D721Med (cell line): ENCODE measurements at regions not wholly inside any gene's neighbourhood (a gene's known extent, or its start where the extent isn't known, plus 50 kb on each side); places are given as distances from the start of the nearest gene placed in this dataset.

Experiments
- DNase-seq: peaks from one replicate; pipeline ENCODE4 v3.0.0; 2011; ENCODE audit warnings: low spot score; ENCODE audit not compliant: insufficient read length
- FAIRE-seq: peaks from 2 replicates; lab custom pipeline; 2011; peaks lifted over from hg19 to GRCh38; lab: Jason Lieb, UNC
- TF ChIP-seq, protein P1 (sequence below): IDR thresholded peaks from 2 replicates; pipeline ENCODE4 v1.5.1; 2012; ENCODE audit warnings: mild to moderate bottlenecking, control low read depth; ENCODE audit not compliant: insufficient read depth; ENCODE audit errors: missing control alignments

- TF ChIP-seq, protein P1, sequence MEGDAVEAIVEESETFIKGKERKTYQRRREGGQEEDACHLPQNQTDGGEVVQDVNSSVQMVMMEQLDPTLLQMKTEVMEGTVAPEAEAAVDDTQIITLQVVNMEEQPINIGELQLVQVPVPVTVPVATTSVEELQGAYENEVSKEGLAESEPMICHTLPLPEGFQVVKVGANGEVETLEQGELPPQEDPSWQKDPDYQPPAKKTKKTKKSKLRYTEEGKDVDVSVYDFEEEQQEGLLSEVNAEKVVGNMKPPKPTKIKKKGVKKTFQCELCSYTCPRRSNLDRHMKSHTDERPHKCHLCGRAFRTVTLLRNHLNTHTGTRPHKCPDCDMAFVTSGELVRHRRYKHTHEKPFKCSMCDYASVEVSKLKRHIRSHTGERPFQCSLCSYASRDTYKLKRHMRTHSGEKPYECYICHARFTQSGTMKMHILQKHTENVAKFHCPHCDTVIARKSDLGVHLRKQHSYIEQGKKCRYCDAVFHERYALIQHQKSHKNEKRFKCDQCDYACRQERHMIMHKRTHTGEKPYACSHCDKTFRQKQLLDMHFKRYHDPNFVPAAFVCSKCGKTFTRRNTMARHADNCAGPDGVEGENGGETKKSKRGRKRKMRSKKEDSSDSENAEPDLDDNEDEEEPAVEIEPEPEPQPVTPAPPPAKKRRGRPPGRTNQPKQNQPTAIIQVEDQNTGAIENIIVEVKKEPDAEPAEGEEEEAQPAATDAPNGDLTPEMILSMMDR: no peak
- FAIRE-seq (no peak), DNase-seq (no peak)
Observed at GRCh38 chrX:69386681-69387080, 117.4 kb upstream of the NALF2 start.

GRCh38 chrX:69379412-69379811, 124.7 kb upstream of the NALF2 start:
- no peak for FAIRE-seq
- no peak for DNase-seq

GRCh38 chrX:69374569-69374968, 129.6 kb upstream of the NALF2 start:
- FAIRE-seq (no peak), DNase-seq (no peak)
- TF ChIP-seq, protein P1: no peak

More at GRCh38 chrX:69379412-69379811, 124.7 kb upstream of the NALF2 start:
- TF ChIP-seq, protein P1: no peak

GRCh38 chrX:69372435-69372834, 131.7 kb upstream of the NALF2 start:
- TF ChIP-seq, protein P1: no peak
- no peak for FAIRE-seq
- DNase-seq: no peak

DNA sequence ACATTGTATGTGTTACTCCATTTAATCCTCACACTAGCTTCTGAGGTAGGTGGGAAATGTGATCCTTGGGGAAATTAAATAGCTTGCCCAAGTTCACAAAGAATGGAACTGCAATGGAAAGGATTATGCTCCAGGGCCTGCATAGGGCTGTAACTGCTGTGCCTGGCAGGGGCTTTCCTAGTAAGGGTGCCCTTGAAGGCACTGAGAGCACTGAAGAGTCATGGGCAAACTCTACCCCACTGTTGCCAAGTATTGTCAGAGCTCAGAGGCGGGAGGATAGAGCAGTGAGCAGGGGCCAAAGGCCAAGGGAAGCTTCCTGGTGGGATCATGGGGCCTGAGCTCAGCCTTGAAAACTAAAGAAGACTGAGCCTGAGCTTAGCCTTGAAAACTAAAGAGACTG, 133.0 kb upstream of the NALF2 start:
- no peak for FAIRE-seq
- TF ChIP-seq, protein P1: no peak
- no peak for DNase-seq

DNA sequence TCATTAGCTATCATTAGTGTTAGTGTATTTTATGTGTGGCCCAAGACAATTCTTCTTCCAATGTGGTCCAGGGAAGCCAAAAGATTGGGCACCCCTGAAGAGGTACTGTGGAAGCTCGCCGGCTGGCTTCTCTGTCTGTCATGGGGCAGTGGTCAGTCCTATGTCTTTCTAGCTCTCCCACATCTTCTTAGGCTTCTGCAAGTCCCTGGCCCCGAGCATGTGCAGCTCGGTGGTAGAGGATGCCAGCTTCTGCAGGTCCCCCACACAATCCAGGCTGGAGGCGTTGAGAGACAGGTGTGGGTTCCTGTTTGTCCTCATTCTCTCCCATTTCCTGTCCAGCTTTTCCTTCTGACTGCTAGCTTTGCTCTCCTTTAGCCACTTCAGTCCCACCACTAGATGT, 134.1 kb upstream of the NALF2 start:
- DNase-seq (no peak), FAIRE-seq (no peak)
- TF ChIP-seq, protein P1: no peak

DNA sequence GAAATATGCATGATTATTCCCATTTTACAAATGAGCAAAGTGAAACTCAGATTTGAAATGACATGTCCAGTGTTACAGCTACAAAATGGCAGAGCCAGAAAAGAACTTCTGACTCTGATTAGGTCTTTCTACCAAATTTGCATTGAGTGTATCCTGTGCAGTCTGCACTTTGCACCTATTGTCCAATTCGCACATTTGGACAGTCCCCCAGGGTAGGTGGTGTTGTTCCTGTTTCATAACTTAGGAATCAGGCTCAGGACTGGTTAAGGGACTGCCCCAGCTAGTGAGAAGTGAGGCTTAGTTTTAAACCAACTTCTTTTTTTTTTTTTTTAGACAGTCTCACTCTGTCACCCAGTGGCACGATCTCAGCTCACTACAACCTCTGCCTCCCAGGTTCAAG, 137.9 kb upstream of the NALF2 start:
- TF ChIP-seq, protein P1: no peak
- no peak for DNase-seq
- FAIRE-seq: no peak
